ENCODE measurements at regions not wholly inside any gene's neighbourhood (a gene's known extent, or its start where the extent isn't known, plus 50 kb on each side); places are given as distances from the start of the nearest gene placed in this dataset.

- no peak for DNase-seq (ENCODE audit: low read depth in 3 of 3)
These were observed 1280.4 kb downstream of the TBC1D22A start for GRCh38 chr22:48042621-48043395.

- no peak for DNase-seq (ENCODE audit: low read depth in 3 of 3)
These were observed 1276.9 kb downstream of the TBC1D22A start for GRCh38 chr22:48039326-48039725.

- no peak for DNase-seq (ENCODE audit: low read depth in 3 of 3)
These were observed 1275.2 kb downstream of the TBC1D22A start for GRCh38 chr22:48037618-48038017.

- no peak for DNase-seq (ENCODE audit: low read depth in 3 of 3)
These were observed 1273.4 kb downstream of the TBC1D22A start for GRCh38 chr22:48035897-48036296.

- no peak for DNase-seq (ENCODE audit: low read depth in 3 of 3)
These were observed 1269.1 kb downstream of the TBC1D22A start for GRCh38 chr22:48031589-48031988.

GRCh38 chr22:48025096-48025495 lies 1262.6 kb downstream of the TBC1D22A start:
- no peak for DNase-seq (ENCODE audit: low read depth in 3 of 3)

GRCh38 chr22:48021991-48022401 lies 1259.5 kb downstream of the TBC1D22A start:
- no peak for DNase-seq (ENCODE audit: low read depth in 3 of 3)

- DNase-seq (ENCODE audit: low read depth in 3 of 3): no peak
These were observed 1255.9 kb downstream of the TBC1D22A start for GRCh38 chr22:48018346-48018745.

- DNase-seq (ENCODE audit: low read depth in 3 of 3): no peak
These were observed 1253.3 kb downstream of the TBC1D22A start for GRCh38 chr22:48015701-48016100.

- DNase-seq (ENCODE audit: low read depth in 3 of 3): no peak
These were observed 1242.5 kb downstream of the TBC1D22A start for GRCh38 chr22:48004936-48005335.

- DNase-seq (ENCODE audit: low read depth in 3 of 3): no peak
These were observed 1241.6 kb downstream of the TBC1D22A start for GRCh38 chr22:48004038-48004437.

GRCh38 chr22:48001101-48001500 lies 1238.7 kb downstream of the TBC1D22A start:
- no peak for DNase-seq (ENCODE audit: low read depth in 3 of 3)

GRCh38 chr22:47997612-47998011 lies 1235.2 kb downstream of the TBC1D22A start:
- DNase-seq (ENCODE audit: low read depth in 3 of 3): no peak

- DNase-seq (ENCODE audit: low read depth in 3 of 3): no peak
These were observed 1234.7 kb downstream of the TBC1D22A start for GRCh38 chr22:47997052-47997590.

- no peak for DNase-seq (ENCODE audit: low read depth in 3 of 3)
These were observed 1234.0 kb downstream of the TBC1D22A start for GRCh38 chr22:47996446-47996857.

GRCh38 chr22:47995718-47996117 lies 1233.3 kb downstream of the TBC1D22A start:
- DNase-seq (ENCODE audit: low read depth in 3 of 3): no peak

GRCh38 chr22:47995264-47995627 lies 1232.8 kb downstream of the TBC1D22A start:
- DNase-seq (ENCODE audit: low read depth in 3 of 3): no peak

- DNase-seq (ENCODE audit: low read depth in 3 of 3): no peak
These were observed 1232.3 kb downstream of the TBC1D22A start for GRCh38 chr22:47994601-47995263.

GRCh38 chr22:47994045-47994444 lies 1231.6 kb downstream of the TBC1D22A start:
- DNase-seq (ENCODE audit: low read depth in 3 of 3): no peak

- DNase-seq (ENCODE audit: low read depth in 3 of 3): no peak
These were observed 1228.0 kb downstream of the TBC1D22A start for GRCh38 chr22:47990481-47990880.

- no peak for DNase-seq (ENCODE audit: low read depth in 3 of 3)
These were observed 1225.5 kb downstream of the TBC1D22A start for GRCh38 chr22:47987885-47988515.

- no peak for DNase-seq (ENCODE audit: low read depth in 3 of 3)
These were observed 1213.8 kb downstream of the TBC1D22A start for GRCh38 chr22:47976219-47976618.

- DNase-seq (ENCODE audit: low read depth in 3 of 3): no peak
These were observed 1205.4 kb downstream of the TBC1D22A start for GRCh38 chr22:47967831-47968230.

Data from stimulated activated CD4-positive, alpha-beta T cell treated with anti-CD3 and anti-CD28 coated beads, TNF-alpha, amount 100 ng/mL, for 48 hours (primary cell).